IPS-18a (cell line): ENCODE measurements at regions not wholly inside any gene's neighbourhood (a gene's known extent, or its start where the extent isn't known, plus 50 kb on each side); places are given as distances from the start of the nearest gene placed in this dataset.
A peak's percentile ranks its signal among the peaks of the same experiment; 100 is the strongest.

Experiments
- H3K27ac ChIP-seq: one replicate; pipeline ENCODE4 v1.5.1; 2013; ENCODE audit warnings: low read length
- H3K27me3 ChIP-seq: one replicate; pipeline ENCODE4 v1.6.1; 2013; ENCODE audit warnings: mild to moderate bottlenecking, low read length; ENCODE audit not compliant: control insufficient read depth, insufficient read depth
- H3K36me3 ChIP-seq: one replicate; pipeline ENCODE4 v1.6.1; 2013; ENCODE audit warnings: low read depth, low read length; ENCODE audit not compliant: control insufficient read depth
- H3K4me1 ChIP-seq: one replicate; pipeline ENCODE4 v1.6.1; 2013; ENCODE audit warnings: low read depth, low read length; ENCODE audit not compliant: control insufficient read depth
- H3K4me3 ChIP-seq: one replicate; pipeline ENCODE4 v1.5.1; 2013; ENCODE audit warnings: low read length
- H3K9ac ChIP-seq: one replicate; pipeline ENCODE4 v1.6.1; 2013; ENCODE audit warnings: mild to moderate bottlenecking, low read length, moderate library complexity
- H3K9me3 ChIP-seq: one replicate; pipeline ENCODE4 v1.6.1; 2013; ENCODE audit warnings: low read depth, low read length; ENCODE audit not compliant: control insufficient read depth

GRCh38 chr6:19690325-19691075 lies 146.7 kb upstream of the ID4 start:
- Histone ChIP-seq H3K4me3 (peak overlapping the region; percentile 69), H3K36me3 (no peaks in the 10 kb centered on the region), H3K27ac (peak overlapping the region; percentile 89), H3K4me1 (peaks cover 32% of the 10 kb centered on the region), H3K27me3 (no peaks in the 10 kb centered on the region), H3K9me3 (no peaks in the 10 kb centered on the region), H3K9ac (peak overlapping the region; percentile 76)

GRCh38 chr6:19691465-19692167 lies 145.6 kb upstream of the ID4 start:
- Histone ChIP-seq H3K36me3 (no peaks in the 10 kb centered on the region), H3K4me3 (peak overlapping the region; percentile 69), H3K4me1 (peaks cover 32% of the 10 kb centered on the region), H3K9me3 (no peaks in the 10 kb centered on the region), H3K27ac (peak overlapping the region; percentile 89), H3K9ac (peak overlapping the region; percentile 76), H3K27me3 (no peaks in the 10 kb centered on the region)

GRCh38 chr6:19692506-19693298 lies 144.5 kb upstream of the ID4 start:
- H3K4me1 ChIP-seq: peaks cover 32% of the 10 kb centered on the region
- H3K27ac ChIP-seq: no peak overlapping the region
- peak overlapping the region; percentile 76 for H3K9ac ChIP-seq
- H3K27me3 ChIP-seq: no peaks in the 10 kb centered on the region
- H3K9me3 ChIP-seq: no peaks in the 10 kb centered on the region
- peak overlapping the region; percentile 69 for H3K4me3 ChIP-seq
- no peaks in the 10 kb centered on the region for H3K36me3 ChIP-seq

- Histone ChIP-seq H3K27ac (no peak overlapping the region), H3K9ac (no peak overlapping the region), H3K9me3 (no peaks in the 10 kb centered on the region), H3K27me3 (no peaks in the 10 kb centered on the region), H3K36me3 (no peaks in the 10 kb centered on the region), H3K4me3 (no peak overlapping the region), H3K4me1 (peaks cover 32% of the 10 kb centered on the region)
Measured at GRCh38 chr6:19694697-19695096, 142.5 kb upstream of the ID4 start.

- Histone ChIP-seq H3K4me3 (no peak overlapping the region), H3K27me3 (no peaks in the 10 kb centered on the region), H3K9ac (no peak overlapping the region), H3K36me3 (no peaks in the 10 kb centered on the region), H3K27ac (no peak overlapping the region), H3K9me3 (no peaks in the 10 kb centered on the region), H3K4me1 (peaks cover 8% of the 10 kb centered on the region)
Measured at GRCh38 chr6:19697744-19698290, 139.4 kb upstream of the ID4 start.

- H3K9me3 ChIP-seq: no peaks in the 10 kb centered on the region
- H3K4me1 ChIP-seq: no peaks in the 10 kb centered on the region
- no peak overlapping the region for H3K9ac ChIP-seq
- no peak overlapping the region for H3K4me3 ChIP-seq
- H3K36me3 ChIP-seq: no peaks in the 10 kb centered on the region
- no peaks in the 10 kb centered on the region for H3K27me3 ChIP-seq
- H3K27ac ChIP-seq: no peak overlapping the region
Measured at GRCh38 chr6:19699932-19700331, 137.2 kb upstream of the ID4 start.

- Histone ChIP-seq H3K4me3 (no peak overlapping the region), H3K4me1 (no peaks in the 10 kb centered on the region), H3K9ac (no peak overlapping the region), H3K9me3 (no peaks in the 10 kb centered on the region), H3K27ac (no peak overlapping the region), H3K27me3 (no peaks in the 10 kb centered on the region), H3K36me3 (no peaks in the 10 kb centered on the region)
Measured at GRCh38 chr6:19705606-19706005, 131.6 kb upstream of the ID4 start.

- H3K27me3 ChIP-seq: no peaks in the 10 kb centered on the region
- no peak overlapping the region for H3K27ac ChIP-seq
- H3K9me3 ChIP-seq: no peaks in the 10 kb centered on the region
- no peak overlapping the region for H3K4me3 ChIP-seq
- H3K4me1 ChIP-seq: peaks cover 29% of the 10 kb centered on the region
- H3K9ac ChIP-seq: no peak overlapping the region
- no peaks in the 10 kb centered on the region for H3K36me3 ChIP-seq
Measured at GRCh38 chr6:19712012-19712688, 125.0 kb upstream of the ID4 start.

GRCh38 chr6:19712998-19713397 lies 124.2 kb upstream of the ID4 start:
- H3K36me3 ChIP-seq: no peaks in the 10 kb centered on the region
- no peaks in the 10 kb centered on the region for H3K27me3 ChIP-seq
- no peak overlapping the region for H3K9ac ChIP-seq
- H3K27ac ChIP-seq: no peak overlapping the region
- no peak overlapping the region for H3K4me3 ChIP-seq
- peaks cover 29% of the 10 kb centered on the region for H3K4me1 ChIP-seq
- no peaks in the 10 kb centered on the region for H3K9me3 ChIP-seq

GRCh38 chr6:19713411-19713810 lies 123.8 kb upstream of the ID4 start:
- H3K27ac ChIP-seq: no peak overlapping the region
- no peaks in the 10 kb centered on the region for H3K36me3 ChIP-seq
- H3K4me3 ChIP-seq: no peak overlapping the region
- no peaks in the 10 kb centered on the region for H3K9me3 ChIP-seq
- peaks cover 29% of the 10 kb centered on the region for H3K4me1 ChIP-seq
- no peak overlapping the region for H3K9ac ChIP-seq
- no peaks in the 10 kb centered on the region for H3K27me3 ChIP-seq

- H3K36me3 ChIP-seq: no peaks in the 10 kb centered on the region
- H3K9me3 ChIP-seq: no peaks in the 10 kb centered on the region
- H3K27me3 ChIP-seq: no peaks in the 10 kb centered on the region
- no peak overlapping the region for H3K27ac ChIP-seq
- no peak overlapping the region for H3K9ac ChIP-seq
- H3K4me3 ChIP-seq: no peak overlapping the region
- peaks cover 29% of the 10 kb centered on the region for H3K4me1 ChIP-seq
Measured at GRCh38 chr6:19713984-19714383, 123.2 kb upstream of the ID4 start.
